H54 (cell line): ENCODE measurements at regions not wholly inside any gene's neighbourhood (a gene's known extent, or its start where the extent isn't known, plus 50 kb on each side); places are given as distances from the start of the nearest gene placed in this dataset.
"Not testable (repeated sequence)": the region's sequence is repeated elsewhere in the genome, so short reads cannot be mapped to it uniquely, and the experiment has no call there.

Source experiments
- DNase-seq: peaks from one replicate; pipeline ENCODE4 v3.0.0; 2011; ENCODE audit warnings: low spot score, mixed read lengths; ENCODE audit not compliant: insufficient read length
- FAIRE-seq: peaks from 3 replicates; lab custom pipeline; 2011; peaks lifted over from hg19 to GRCh38; lab: Jason Lieb, UNC
- POLR2A ChIP-seq: IDR thresholded peaks from 2 replicates; pipeline ENCODE4 v1.6.1; 2011; ENCODE audit warnings: low read depth, mild to moderate bottlenecking, low read length

DNA sequence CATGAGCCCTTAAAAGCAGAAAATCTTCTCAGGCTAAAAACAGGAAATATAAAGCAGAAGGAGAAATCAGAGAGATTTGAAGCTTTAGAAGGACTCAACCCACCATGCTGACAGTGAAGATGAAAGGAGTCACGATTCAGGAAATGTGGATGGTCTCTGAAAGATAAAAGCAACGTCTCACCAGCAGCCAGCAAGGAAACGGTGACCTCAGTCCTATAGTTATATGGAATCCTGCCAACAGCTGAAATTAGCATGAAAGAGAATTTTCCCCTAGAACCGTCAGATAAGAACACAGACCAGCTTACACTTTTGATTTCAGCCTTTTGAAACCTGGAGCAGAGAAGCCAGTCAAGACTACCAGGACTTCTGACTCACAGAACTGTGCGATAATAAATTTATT, 715.7 kb upstream of the HTR2C start:
- FAIRE-seq (no peak), DNase-seq (no peak)
- TF ChIP-seq POLR2A, result no peak

DNA sequence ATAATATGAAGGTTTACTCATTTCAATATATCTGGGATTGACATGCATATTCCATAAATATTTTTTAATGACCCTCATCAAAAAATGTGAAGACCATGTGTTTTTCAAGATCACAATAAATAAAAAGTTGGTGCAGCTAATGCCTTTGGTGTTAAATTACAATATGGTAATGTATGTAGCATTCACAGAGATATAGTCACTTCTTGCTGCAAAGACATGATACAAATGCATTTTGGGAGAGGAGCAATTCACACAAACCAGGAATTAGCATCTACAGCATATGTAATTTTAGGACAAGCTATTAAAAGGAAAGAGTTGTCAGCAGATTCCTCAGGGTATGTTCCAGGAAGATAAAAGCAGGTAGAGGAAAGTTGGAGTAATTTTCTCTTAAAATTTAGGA, 734.5 kb upstream of the HTR2C start:
- no peak for DNase-seq
- TF ChIP-seq POLR2A, result no peak
- no peak for FAIRE-seq

DNA sequence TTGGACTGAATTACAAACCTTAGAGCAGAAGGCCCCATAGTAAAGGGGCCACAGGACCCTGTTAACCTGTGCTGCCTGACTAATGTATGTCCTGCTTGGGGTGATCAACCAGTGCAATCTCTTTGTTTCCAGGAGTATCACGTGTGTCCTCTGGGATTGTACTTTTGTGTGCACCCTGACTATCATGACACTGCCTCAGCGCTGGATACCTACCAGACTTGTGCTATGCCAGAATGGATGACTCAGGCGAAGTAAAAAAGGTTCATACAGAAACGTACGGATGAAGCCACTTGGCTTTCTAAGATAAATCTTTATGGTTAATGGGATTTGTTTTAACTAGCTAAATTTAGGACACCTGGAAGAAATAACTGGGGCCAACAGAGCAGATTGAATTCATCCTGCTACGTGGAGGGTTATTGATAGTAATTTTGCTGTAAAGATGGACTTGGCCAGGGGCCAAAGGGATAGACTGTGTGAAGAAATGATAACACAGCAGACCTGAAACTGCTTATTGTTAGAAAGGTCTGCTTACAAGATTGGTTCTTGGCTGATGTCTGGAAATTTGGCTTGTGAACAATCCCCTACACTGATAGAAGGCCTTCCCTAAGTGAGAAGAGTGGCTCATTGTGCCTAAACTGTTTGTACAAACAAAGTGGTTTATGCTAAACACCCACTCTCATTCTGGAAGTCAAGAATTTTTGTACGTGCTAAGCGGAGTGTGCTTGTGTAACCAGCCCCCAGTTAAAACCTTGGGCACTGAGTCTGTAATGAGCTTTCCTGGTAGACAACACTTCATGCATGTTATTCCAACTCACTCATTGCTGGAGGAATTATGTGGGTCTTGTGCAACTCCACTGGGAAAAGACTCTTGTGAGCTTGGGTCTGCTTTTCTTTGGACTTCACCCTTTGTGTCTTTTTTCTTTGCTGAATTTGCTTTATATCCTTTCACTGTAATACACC, 750.5 kb upstream of the HTR2C start:
- DNase-seq (no peak), FAIRE-seq (no peak)
- no peak for TF ChIP-seq POLR2A

DNA sequence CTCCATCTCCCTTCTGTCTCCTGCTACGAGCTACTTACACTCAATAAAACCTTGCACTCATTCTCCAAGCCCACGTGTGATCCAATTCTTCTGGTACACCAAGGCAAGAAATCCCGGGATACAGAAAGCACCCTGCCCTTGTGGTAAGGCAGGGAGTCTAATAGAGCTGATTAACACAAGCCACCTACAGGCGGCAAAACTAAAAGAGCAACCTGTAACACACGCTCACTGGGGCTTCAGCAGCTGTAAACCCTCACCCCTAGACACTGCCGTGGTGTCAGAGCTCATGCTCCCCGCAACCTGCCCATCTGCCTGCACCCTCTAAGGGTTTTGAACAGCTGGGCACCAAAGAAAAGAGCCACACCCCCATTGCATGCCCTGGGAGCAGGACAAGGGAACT, 755.4 kb upstream of the HTR2C start:
- no peak for FAIRE-seq
- no peak for TF ChIP-seq POLR2A
- no peak for DNase-seq

DNA sequence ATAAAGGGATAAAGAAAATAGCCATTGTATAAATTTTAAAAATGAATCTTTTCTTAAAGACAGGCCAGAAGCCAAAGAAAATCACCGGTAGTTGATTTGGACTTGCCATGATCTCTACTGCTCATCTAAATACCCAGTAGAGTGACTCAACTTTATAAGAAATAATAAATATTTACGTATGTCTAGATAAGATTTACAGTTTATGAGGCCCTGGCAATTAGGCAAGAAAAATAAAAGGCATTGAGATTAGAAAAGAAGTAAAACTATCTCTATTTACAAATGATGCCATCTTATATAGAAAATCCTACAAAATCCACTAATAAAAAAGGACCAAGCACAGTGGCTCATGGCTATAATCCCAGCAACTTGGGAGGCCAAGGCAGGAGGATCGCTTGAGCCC, 765.5 kb upstream of the HTR2C start:
- FAIRE-seq (no peak), DNase-seq (no peak)
- TF ChIP-seq POLR2A, result no peak

DNA sequence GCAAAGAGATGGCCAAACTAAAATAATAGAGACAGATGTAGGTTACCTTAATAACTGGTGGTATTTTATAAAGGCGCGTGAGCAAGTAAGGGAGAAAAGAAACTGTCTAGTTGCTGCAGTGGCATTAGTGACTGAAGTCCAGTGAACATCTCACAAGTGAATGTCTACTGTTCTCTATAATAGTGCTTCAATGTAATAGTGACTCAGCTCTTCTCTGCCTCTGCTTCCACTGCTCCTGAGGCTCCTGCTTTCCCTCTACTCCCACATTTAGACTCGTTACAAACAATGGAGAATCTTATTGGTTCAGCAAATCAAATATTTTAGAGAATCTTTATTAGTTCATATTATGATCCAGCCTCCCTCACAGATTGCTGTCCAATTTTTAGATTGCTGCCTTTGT, 779.1 kb upstream of the HTR2C start:
- no peak for FAIRE-seq
- DNase-seq, result no peak
- TF ChIP-seq POLR2A, result no peak

DNA sequence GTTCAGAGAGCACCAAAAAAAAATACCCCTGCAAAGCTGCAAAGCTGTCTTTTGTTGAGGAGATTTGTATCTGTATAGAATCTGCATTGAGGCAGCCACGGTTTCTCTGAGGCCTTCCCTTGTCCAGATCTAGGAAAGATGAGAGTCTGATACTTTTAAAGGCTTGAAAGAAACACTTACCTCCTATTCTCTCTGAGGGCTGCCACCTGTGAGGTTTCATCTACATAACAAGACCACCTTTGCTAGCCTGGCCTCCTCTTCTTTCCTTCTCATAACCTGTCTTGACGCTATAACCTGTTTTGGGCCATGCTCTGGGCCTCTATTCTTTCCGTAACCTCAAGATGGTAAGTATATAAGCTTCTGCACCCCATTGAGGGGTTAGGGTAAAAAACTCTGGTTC, 779.6 kb upstream of the HTR2C start:
- DNase-seq, result no peak
- no peak for TF ChIP-seq POLR2A
- no peak for FAIRE-seq

DNA sequence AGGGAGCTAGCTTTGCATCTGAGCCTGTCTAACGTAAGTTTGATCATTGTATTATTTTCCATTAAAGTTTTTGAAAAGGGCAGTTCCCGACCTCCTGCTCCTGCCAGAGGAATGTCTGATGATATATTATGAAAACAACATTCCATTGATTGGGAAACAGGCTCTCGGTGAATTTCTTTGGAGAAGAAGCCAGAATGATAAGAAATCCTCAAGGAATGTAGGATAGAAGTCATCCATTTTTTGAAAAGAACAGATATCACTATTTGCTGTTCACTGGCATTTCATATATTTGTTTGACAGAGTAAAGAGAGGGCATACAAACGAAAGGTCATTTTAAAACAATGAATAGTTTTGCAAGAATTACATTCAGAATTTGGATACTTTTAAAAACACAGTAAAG, 781.0 kb upstream of the HTR2C start:
- no peak for TF ChIP-seq POLR2A
- FAIRE-seq, result no peak
- DNase-seq, result no peak

DNA sequence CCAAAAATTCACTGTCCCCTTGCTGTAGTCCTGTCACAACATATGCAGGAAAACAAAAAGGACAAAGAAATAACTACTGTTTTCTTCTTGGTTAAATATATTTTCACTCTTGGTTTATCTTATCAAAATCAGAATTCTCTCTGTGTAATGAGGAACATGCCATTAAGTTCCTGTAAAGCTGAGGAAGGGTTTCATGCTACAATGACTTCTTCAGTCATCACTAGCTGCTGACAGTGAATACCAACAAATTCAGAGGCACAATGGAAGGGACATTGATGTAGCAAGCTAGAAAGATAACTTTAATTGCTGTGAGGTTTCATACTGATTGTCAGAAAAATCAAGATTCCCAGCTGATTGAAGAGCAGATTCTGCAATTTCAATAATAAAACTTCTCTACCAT, 782.9 kb upstream of the HTR2C start:
- TF ChIP-seq POLR2A, result no peak
- no peak for FAIRE-seq
- DNase-seq, result no peak

DNA sequence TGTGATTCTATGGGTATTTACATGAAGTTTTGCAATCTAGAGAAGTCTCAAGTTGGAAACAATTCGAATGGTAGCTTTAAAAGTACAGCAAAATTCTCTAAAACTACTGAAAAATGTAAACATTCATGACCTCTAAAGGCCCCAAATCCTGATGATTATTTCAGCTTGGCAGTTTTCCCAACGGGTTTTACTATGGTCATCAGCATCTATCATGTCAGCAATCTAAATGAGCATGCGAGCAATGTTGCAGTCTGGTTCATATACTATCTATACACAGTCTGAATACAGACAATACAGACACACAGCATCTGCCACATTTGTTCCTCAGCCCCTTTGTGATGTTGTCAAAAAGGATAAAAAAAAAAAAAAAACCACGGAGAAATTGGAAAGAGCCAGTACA, 790.3 kb upstream of the HTR2C start:
- no peak for TF ChIP-seq POLR2A
- DNase-seq (no peak), FAIRE-seq (no peak)

DNA sequence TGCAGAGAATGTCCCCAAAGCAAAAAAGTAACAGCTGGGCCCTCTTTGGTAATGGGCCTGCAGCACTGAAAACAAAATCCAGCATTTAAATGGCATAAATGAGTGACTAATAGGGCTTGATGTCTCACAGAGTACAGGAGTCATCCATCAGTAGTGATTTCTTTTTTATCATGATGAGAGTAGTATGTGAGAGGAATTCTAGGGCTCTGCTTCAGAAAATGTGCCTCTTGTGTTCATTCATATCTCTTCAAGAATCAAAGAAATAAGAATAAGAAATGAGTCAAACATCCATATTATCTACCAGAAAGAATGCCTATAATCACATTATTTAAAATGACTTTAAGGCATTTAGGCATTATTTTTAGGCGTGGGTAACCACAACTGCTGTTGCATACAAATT, 792.9 kb upstream of the HTR2C start:
- DNase-seq, result no peak
- no peak for TF ChIP-seq POLR2A
- FAIRE-seq, result no peak

DNA sequence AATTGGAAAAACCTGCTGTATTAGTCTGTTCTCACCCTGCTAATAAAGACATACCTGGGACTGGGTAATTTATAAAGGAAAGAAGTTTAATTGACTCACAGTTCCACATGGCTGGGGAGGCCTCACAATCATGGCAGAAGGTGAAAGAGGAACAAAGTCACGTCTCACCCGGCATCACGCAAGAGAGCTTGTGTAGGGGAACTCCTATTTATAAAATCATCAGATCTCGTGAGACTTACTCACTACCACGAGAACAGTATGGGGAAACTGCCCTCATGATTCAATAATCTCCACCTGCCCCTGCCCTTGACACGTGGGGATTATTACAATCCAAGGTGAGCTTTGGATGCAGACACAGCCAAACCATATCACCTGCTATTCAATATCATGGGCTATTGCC, 799.1 kb upstream of the HTR2C start:
- not testable (repeated sequence) for DNase-seq, FAIRE-seq

DNA sequence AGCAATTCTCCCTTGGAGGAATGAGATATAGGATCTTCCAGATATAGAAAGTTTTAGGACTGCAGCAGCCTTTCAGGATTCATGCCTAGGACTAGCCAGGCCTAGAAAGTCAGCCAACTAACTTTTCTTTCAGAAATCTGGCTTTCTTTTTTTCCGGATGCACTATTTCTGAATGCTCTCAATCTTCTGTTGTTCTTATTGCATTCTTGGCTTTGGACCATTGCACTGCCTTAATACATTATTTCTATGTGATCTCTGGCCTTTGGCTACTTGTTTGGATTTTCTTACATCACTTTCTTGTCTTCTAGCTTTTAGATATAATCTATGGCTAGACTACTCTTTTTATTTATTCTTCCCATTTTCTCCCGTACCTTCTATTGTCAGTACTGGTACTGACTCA, 813.1 kb upstream of the HTR2C start:
- FAIRE-seq (no peak), DNase-seq (no peak)
- no peak for TF ChIP-seq POLR2A

DNA sequence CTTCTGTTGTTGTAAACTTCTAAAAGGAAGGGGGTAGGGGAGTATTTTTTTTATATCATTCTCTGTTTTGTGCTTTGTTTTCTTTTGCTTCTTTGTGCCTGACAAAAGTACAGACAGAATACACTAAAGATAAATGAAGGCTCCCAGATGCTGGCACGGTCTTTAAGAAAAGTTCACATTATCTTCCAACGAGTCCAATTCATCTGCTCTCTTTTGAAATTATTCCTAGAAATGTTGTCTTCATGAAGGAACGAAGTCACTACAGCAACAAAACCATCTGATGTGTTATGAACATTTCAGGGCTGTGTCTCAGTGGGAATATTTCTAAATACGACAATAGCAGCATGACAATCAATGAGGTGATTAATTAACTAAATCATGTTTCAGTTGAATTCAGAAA, 813.8 kb upstream of the HTR2C start:
- no peak for TF ChIP-seq POLR2A
- FAIRE-seq (no peak), DNase-seq (no peak)

DNA sequence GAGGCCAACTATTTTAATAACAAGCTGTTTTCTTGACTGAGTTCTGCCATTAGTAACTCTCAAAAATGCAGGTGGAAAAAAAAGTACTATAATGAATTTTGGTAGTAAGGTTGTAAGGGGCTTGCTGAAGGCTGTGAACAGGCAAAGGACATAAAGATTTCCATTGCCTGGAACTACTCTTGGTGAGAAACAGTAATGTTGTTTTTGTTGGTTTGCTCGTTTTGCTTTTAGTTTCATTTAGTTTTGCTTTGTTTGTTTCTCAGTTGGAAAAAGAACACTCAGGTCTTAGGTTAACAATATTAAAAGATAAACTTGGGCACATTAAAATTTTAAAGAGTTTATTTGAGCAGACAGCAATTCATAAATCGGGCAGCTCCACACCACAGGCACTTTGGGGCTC, 824.5 kb upstream of the HTR2C start:
- DNase-seq, result no peak
- no peak for FAIRE-seq
- no peak for TF ChIP-seq POLR2A
